ENCODE measurements at regions not wholly inside any gene's neighbourhood (a gene's known extent, or its start where the extent isn't known, plus 50 kb on each side); places are given as distances from the start of the nearest gene placed in this dataset.

- CTCF ChIA-PET, result interaction anchor here (1.4 kb wide), 1 partner anchor 10 kb away, joined by 3 read pairs; no protein-coding TSS in a partner anchor
- TF ChIP-seq, protein P1, sequence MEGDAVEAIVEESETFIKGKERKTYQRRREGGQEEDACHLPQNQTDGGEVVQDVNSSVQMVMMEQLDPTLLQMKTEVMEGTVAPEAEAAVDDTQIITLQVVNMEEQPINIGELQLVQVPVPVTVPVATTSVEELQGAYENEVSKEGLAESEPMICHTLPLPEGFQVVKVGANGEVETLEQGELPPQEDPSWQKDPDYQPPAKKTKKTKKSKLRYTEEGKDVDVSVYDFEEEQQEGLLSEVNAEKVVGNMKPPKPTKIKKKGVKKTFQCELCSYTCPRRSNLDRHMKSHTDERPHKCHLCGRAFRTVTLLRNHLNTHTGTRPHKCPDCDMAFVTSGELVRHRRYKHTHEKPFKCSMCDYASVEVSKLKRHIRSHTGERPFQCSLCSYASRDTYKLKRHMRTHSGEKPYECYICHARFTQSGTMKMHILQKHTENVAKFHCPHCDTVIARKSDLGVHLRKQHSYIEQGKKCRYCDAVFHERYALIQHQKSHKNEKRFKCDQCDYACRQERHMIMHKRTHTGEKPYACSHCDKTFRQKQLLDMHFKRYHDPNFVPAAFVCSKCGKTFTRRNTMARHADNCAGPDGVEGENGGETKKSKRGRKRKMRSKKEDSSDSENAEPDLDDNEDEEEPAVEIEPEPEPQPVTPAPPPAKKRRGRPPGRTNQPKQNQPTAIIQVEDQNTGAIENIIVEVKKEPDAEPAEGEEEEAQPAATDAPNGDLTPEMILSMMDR (IDR thresholded peaks at IDR 0.05; ENCODE audit: control extremely low read depth, extremely low read depth, low read depth, missing control alignments), result no peak
- DNase-seq (ENCODE audit: extremely low spot score), result no peak
- POLR2A ChIA-PET, result no interaction called here
Measured at GRCh38 chr14:98348505-98348904, 923.5 kb downstream of the BCL11B start.

GRCh38 chr14:98350213-98350612 lies 921.8 kb downstream of the BCL11B start:
- POLR2A ChIA-PET, result no interaction called here
- CTCF ChIA-PET, result interaction anchor here (1.1 kb wide), 1 partner anchor 27 kb away, joined by 3 read pairs; no protein-coding TSS in a partner anchor
- TF ChIP-seq, protein P1 (IDR thresholded peaks at IDR 0.05; ENCODE audit: control extremely low read depth, extremely low read depth, low read depth, missing control alignments), result no peak
- DNase-seq (ENCODE audit: extremely low spot score), result no peak

GRCh38 chr14:98364961-98365360 lies 907.0 kb downstream of the BCL11B start:
- CTCF ChIA-PET, result no interaction called here
- POLR2A ChIA-PET, result no interaction called here
- DNase-seq (ENCODE audit: extremely low spot score), result no peak

GRCh38 chr14:98366429-98366828 lies 905.6 kb downstream of the BCL11B start:
- ChIA-PET POLR2A (no interaction called here), CTCF (interaction anchor here (1.6 kb wide), 1 partner anchor 10 kb away, joined by 5 read pairs; no protein-coding TSS in a partner anchor)
- no peak for DNase-seq (ENCODE audit: extremely low spot score)
- TF ChIP-seq, protein P1 (IDR thresholded peaks at IDR 0.05; ENCODE audit: control extremely low read depth, extremely low read depth, low read depth, missing control alignments), result no peak

More at GRCh38 chr14:98364961-98365360, 907.0 kb downstream of the BCL11B start:
- TF ChIP-seq, protein P1 (IDR thresholded peaks at IDR 0.05; ENCODE audit: control extremely low read depth, extremely low read depth, low read depth, missing control alignments), result no peak

DNA sequence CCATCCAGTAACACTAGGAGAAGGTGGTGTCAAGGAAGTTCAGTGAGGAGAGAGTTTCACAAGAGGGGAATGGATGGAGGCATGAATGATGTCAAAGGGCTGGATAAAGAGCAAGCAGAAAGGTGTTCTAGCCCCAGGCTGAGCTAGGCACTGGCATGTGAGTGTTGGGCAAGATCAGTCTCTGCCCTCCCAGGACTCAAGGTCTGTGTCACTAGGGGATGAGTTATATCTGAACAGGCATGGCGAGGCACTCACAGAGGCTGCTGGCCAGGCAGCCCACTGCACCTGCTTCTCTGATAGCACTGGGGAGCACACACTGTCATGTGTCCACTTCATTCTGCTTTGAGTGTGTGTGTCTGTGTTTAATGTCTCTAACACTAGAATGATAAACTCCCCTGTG lies 903.8 kb downstream of the BCL11B start:
- DNase-seq (ENCODE audit: extremely low spot score), result no peak
- POLR2A ChIA-PET, result no interaction called here
- TF ChIP-seq, protein P1 (IDR thresholded peaks at IDR 0.05; ENCODE audit: control extremely low read depth, extremely low read depth, low read depth, missing control alignments), result no peak
- CTCF ChIA-PET, result interaction anchor here (1.6 kb wide), 1 partner anchor 12 kb away, joined by 5 read pairs; no protein-coding TSS in a partner anchor

DNA sequence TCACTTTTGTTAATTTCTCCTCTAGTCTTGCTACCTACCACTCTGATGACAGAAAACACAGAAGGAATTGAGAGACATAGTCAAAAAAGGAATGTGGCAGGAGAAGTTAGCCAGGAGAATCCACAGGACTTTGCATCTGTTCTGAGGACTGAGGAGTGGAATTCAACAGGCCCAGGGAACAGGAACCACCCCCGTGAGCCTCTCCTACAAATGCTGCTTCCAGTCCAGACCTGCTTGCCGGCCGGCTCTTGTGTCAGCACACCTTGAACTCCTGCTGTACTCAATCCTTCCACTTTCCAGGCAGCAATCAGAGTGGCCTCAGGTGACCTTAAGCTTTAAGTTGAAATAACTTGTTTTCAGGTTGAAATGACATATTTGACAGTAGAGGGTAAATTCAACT lies 903.1 kb downstream of the BCL11B start:
- ChIA-PET CTCF (no interaction called here), POLR2A (no interaction called here)
- no peak for DNase-seq (ENCODE audit: extremely low spot score)
- TF ChIP-seq, protein P1 (IDR thresholded peaks at IDR 0.05; ENCODE audit: control extremely low read depth, extremely low read depth, low read depth, missing control alignments), result no peak

GRCh38 chr14:98369344-98369743 lies 902.7 kb downstream of the BCL11B start:
- no peak for DNase-seq (ENCODE audit: extremely low spot score)
- ChIA-PET POLR2A (no interaction called here), CTCF (no interaction called here)
- TF ChIP-seq, protein P1 (IDR thresholded peaks at IDR 0.05; ENCODE audit: control extremely low read depth, extremely low read depth, low read depth, missing control alignments), result no peak
